HG02970 (cell line): ENCODE measurements at regions not wholly inside any gene's neighbourhood (a gene's known extent, or its start where the extent isn't known, plus 50 kb on each side); places are given as distances from the start of the nearest gene placed in this dataset.

Source experiments
- ATAC-seq: cut with Tn5 transposase; IDR thresholded peaks from one replicate; pipeline ENCODE4 v1.9.1; 2021; ENCODE audit warnings: mild to moderate bottlenecking, moderate library complexity, moderate number of reproducible peaks; ENCODE audit not compliant: unreplicated experiment, low FRiP score

DNA sequence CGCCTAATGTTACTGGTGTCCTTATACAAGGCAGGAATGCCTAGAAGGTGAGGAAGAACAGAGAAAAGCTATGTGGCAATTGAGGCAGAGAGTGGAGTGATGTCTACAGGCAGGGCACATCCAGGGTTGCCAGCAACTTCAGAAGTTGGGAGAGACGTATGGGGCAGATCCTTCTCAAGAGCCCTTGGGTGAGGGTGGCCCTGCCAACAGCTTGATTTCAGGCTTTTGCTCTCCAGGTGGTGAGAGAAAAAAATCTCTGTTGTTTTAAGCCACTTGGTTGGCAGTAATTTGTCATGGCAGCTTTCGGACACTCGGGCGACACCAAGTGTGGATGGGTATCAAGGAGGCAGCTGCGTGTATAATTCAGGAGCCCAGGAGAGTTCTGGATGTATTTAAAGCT is 217.4 kb upstream of the SMIM21 start:
- ATAC-seq = no peak

DNA sequence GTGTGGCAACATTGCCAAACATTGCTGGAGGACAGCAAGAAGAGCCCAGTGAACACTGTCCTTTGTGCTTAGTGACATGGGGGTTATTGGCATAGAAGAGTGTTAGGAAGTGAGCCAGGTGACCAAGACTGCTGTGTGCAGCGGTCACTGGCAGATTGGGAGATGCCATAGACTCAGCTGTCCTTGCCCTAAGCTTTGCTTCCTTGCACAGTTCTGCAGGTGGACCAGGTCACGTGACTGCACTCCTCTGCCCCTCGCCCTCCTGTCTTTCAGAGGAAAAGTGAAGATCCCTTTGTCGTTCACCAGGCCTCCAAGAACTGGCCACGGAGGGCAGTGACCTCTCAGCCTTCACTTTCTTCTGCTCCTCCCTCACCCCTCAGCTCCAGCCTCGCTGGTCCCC is 215.6 kb upstream of the SMIM21 start:
- no peak for ATAC-seq

DNA sequence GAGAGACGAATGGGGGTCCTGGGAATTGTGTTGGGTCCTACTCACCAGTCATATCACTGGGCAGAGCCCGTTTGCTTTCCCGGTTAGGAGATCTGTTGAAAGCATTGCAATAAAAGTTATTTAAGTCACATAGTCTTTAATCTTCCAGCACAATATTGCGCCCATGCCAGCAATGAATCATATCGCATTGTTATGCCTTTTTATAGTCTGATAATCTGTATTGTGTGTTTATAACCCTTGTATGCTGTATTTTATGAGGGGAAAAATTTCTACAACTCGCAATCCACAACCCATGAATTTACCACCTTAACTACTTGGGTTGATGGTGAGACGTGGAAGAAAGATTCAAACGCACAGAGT is 211.9 kb upstream of the SMIM21 start:
- ATAC-seq = no peak

DNA sequence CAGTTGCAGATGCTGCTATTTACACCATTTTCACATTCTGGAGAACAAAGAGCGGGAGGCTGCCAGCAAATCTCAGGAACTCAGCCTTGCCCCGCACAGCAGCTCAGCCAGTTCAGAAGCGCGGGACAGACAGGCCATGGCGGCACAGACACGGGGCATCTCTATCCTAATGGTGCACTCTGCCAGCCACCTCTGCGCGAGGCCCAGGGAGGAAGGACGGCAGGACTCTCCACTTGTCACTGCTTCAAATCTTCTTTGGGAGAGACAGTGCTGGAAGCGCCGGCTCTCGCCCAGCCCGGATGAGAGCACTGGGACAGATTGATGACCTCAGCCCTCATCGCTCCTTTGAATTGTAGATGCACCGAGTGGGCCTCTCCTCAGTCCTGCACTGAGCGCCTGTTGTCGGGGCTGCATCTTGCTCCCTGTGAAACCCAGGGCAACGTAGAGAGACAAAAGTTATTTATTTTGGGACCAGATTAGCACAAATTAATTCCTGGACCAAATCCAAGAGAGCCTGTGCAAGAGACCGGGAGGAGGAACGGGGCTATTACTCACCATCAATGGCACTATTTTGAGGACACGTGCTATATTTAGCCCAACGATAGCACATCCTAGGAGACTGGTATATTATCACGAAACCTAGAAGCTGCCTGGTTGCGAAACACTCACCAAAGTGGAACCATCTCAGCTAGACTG is 211.4 kb upstream of the SMIM21 start:
- ATAC-seq = no peak

DNA sequence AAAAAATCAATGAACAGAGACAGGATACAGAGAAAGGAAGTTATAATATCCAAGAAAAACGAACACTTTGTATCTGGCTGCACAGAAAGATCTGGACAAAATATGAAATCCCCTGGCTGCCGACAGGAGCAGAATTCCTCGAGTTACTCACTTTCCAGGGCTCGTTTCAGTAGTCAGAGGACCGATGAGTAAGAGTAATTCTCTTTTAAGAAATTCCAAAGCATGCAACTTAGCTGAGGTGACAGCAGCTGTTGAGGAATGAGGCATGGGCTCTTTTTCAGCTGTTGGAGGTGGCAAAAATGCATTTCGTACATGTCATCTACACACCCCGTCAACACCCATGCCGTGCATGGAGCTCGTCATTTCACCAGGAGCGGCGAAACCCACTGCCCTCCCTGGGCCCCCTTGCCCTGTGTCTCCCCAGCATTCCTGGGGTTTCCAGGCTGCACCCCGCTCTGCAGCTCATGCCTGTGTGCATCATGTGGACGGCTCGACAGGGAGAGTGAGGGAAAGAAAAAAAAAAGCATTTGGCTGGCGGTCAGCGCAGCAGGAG is 210.8 kb upstream of the SMIM21 start:
- ATAC-seq = no peak

DNA sequence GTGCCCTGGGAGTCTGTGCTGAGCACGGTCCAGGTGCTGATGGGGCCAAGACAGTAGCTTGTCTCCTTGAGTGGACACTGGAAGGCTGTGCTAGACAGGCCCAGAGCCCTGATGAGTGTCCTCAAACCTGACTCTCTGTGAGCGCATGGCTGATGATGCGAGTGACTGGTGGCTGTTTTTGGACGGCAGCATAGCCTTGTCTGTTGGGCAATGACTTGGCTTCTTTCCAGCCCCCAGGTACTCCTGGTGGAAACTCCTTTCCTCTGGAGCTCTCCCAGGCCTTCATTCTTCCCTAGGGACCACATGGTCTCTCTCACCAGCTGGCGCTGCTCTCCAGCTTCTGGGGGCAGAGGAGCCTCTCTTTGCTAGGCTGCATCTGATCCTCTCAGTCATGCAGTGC is 207.6 kb upstream of the SMIM21 start:
- ATAC-seq = no peak

DNA sequence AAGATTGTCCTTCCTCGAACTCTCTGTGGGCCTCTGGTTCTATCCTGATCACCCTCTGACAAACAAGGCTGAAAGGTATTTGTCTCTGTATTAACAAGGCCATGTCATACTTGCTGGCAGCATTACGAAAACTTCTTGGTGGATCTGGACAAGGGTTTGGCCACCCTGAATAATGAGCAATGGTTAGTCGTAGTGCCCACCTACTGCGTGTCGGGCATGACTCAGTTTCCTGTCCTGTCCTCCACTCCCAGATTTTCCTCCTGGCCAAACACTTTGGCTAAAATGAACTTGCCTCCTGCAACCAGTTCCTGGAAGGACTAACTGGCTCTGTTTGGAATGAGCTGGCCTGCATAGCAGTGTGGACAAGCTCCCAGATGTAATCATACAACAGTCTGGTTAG is 198.5 kb upstream of the SMIM21 start:
- ATAC-seq = no peak

DNA sequence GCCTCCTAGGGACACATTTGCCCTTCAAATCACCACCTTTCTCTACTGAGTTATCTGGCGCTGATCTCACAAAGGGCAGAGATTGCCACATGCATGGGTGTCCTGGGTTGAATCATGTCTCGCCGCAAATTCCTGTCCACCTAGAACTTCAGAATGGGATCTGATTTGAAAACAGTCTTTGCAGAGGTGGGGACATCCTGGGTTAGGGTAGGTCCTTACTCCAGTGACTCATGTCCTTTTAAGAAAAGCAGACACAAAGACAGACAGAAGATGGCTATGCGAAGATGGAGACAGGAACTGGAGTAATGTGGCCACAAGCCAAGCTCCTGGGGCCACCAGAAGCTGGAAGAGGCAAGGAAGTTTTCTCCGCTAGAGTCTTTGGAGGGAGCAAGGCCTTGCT is 197.4 kb upstream of the SMIM21 start:
- ATAC-seq = no peak

DNA sequence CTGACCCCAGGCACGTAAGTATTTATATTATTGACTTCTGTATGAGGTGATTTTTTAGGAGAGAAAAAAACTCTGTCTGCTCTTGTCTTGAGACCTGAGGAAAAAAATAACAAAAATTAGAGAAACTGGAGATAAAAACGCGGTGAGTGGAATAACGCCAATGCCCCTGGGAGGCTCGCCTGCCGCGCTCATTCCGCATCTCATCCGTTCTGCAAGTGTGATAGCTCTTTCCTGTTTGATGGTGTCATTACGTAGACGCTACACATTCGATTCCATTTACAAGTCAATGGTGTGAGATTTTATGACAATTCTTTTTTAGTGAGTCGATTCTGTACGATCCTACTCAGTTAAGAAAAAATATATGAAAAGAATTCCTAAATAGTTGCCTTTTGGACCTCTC is 194.3 kb upstream of the SMIM21 start:
- ATAC-seq = no peak

DNA sequence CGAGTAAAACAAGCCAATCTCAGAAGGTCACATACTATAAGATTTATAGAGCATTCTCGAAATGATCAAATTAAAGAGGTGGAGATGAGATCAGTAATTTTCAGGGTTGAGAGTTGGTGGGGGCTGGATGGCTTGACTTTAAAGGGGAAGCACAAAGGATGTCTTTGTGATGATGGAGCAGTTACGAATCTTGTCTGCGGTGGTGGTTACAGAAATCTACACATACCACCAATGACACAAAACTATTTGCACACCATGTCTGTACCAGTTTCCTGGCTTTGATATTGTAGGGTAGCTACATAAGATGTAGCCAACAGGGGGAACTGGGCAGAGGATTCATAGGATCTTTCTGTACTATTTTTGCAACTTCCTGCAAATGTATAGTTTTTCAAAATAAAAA is 190.6 kb upstream of the SMIM21 start:
- ATAC-seq = no peak

DNA sequence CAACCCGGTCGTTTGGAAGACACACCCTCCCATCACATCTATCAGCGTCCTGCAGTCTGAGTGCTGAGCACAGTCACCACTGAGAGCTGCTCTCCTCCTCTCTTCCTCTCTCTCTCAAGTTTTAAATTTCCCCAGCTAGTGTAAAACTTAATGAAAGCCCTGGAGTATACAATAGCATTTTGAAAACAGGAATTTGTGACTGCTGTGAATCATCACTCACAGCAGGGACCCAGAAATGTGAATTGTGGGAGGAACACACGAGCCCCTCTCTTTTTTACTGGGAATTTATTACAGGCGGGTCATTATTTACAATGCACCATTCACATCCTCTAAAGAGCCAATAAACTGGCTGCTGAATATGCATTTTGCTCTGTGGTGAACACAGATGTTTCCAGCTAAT is 185.0 kb upstream of the SMIM21 start:
- no peak for ATAC-seq

DNA sequence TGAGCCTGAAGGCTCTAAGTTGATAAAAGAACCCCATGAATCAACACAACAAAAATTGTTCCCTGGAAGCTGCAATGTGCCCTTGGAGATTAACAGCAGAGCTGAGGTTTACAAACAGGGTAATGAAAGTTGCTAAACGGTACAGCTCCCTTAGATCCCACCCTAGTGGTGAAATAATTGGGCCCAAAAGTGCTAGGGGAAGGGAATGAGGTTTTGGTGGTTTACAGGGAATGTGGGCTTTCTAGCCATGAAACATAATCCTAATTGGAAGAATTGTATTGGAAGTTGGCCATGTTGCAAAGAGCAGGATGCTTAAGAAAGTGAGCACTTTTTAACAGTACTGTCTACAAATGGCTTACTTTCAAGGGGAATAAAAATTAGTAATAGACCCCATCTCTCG is 180.2 kb upstream of the SMIM21 start:
- no peak for ATAC-seq

DNA sequence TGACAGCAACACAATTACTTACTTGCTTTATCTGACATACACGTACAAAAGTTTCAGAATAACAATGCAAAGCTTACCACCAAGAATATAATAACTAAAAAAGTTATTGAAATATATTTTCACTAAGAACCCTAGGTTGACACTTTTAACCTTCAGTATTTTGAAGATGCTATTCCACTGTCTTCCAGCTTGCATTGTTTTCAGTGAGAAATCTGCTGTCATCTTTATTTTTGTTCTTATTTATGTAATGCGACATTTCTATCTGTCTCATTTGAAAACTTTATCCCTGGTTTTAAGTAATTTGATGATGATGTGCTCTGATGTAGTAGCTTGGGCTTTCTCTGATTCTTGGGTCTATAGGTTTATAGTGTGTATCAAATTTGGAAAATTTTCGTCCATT is 165.0 kb upstream of the SMIM21 start:
- no peak for ATAC-seq

DNA sequence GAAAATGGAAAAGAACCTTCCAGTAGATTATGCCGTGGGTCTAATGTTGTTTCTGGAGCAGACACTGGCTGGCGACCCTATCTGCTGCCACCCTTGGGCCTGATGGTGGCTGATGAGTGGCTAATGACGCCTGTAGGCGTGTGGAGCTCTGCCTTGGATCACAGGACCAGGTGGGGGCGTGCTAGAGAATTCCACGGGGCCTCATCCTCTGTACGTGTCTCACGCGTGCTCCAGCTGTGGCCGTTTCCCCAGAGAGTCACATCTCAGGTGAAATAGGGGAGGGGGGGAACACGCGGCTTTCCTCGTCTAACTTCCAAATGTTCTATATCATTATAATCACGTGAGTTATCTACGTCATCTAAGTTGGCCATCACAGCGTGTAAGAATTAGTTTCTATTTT is 160.9 kb upstream of the SMIM21 start:
- ATAC-seq = no peak

DNA sequence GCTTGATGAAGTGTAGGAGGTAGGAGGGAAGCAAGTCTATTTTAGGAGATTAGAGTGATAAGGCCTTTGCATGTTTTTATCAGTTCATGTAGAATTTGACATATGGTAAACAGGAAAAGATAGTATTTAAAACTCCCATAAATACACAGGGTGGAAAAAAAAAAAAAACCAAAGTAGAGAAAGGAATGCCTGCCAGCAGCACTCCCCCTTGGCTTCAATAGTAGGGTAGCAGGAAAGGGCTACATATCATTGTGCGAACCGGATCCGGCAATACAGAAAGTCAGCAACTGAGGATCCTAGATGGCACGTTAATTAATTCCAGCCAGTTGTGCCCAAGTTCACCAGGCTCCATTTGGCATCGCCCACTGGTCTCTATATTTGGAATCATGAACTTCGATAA is 159.6 kb upstream of the SMIM21 start:
- no peak for ATAC-seq

DNA sequence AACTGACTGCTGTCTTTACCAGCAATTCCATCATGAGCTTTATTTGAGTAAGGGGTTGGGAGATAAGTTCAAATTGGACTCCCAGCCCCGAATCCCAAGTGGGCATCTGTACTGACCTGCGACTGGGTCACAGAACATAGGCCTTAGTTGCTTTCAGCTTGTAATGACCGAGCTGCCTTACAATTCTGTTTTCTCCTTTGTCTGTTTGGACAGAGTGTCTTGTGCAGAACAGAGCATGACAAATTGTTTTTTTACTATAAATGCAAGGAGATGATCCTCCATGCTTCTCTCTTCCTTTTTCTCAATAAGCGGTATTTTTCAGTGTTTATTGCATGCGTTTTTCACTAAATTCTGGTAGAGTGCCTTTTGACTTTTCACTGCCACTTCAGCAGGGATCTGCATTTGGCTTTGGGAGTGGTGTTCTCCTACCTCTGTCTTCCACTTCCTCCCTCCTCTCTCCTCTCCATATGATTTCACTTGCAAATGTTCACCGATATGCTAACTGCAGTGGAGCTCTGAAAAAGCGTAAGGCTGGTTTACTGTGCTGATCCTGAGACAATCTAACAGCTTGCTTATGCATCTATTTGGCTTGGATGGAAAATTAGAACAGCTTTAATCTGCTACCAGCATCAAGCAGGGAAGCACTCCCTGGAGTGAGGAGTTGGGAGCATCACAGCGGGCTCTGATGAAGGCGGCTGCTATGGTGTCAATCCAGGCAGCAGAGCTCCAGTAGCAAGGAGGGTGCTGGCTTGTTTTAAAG is 158.8 kb upstream of the SMIM21 start:
- ATAC-seq = no peak

DNA sequence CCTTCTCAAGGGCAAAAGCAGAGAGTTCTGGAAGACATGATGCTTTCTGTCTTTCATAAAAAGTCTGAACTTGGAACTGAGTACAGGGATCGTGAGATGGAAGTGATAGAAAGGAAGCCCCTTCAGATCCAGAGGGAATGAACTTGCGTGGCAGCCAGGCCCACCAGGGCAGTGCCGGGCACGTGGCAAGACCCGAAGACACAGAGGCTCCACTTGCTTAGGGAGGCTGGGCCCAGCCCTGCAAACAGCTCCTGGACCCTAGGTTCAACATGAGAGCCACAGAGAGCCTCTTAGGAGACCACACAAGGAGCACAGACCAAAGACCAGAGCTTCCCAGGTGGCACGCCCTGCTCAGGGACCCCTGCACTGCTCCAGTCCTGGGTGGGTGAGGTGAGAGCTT is 155.4 kb upstream of the SMIM21 start:
- ATAC-seq = no peak

DNA sequence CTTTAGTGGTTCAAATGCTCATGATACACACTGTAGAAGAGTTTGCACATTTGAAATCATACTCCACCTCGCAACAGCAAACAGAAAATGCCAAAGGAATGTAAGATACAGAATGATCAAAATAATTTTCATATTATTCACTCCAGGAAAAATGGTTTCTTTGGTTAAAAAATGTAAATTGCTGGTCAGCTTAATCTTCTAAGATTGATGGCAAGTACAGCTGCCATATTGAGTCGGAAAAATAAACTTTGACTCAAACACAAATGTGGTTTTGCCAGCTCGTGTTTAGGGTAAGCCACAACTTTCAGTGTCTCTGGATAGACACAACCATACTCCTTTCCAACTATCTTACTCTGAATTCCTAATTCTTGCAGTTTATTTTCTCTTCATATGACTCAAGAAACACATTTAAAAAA is 154.9 kb upstream of the SMIM21 start:
- ATAC-seq = no peak

DNA sequence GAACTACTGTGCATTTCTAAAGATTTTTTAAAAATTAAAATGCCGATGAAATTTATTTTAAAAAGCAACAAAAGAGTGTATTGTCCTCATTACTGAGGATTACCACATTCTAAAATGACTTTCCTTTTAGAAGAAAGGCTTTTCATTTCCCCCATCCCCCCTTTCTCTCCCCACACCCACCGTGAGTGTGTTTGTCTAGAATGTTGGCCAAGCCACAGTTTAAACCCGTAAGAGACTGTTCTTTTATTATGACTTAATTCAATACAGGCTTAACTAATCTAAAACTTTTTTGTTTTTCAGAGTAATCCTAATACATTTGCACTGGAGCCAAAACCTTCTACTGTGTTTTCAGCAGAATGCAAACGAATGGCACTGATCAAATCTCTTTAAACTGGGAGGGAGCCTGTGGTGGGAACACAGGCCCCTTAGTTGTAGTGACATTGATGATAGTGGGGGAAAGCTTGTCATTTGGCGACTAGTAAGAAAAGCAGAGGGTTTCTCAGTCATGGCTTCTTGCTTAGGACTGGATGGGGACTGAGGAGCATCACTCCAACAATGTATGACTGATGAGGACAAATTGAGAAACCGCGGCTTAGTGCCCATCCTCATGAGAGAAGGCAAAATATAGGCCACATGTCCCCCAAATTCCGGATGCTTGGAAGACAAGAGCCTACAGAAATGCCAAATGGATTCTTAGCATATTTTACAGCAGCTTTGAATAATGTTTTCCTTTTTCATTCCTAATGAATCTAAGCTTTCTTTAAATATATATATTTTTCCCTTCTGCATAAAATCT is 154.0 kb upstream of the SMIM21 start:
- ATAC-seq = no peak

DNA sequence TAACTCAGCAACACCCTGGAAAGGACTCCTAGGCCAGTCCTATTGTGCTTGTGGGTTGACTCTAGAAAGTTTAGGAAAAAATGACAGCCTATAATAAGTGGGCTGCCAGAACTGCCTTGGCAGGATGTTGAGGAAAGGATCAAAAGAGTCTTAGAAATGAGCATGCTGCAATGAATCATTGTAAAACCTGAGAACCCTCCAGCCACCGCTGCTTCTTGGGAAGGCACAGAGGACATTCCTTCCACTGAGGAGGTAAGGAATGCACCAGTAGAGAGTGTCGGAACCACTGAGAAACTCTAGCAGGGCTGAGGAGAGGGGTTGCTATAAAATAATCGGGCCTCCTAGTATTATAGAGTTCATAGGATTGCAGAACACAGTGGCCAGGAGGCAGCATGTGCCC is 146.7 kb upstream of the SMIM21 start:
- no peak for ATAC-seq

DNA sequence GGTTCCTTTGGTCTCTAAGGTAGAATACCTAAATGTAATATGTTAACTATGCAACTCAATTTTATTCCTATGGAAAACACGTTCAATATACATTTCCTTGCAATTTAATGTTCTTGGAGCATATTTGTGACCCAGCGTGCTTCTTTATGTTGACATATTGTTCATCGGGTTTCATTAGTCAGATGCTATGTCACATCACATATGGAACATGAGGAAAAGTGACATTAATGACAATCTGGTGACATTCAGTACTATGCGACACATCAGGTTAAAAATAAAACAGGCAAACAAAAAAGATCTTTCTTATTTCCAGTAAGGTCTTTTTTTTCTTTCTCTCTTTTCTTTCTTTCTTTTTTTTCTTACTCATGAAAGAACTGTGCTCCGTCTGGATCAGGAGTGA is 135.6 kb upstream of the SMIM21 start:
- ATAC-seq = no peak
